IPS-18a (cell line): ENCODE measurements at regions not wholly inside any gene's neighbourhood (a gene's known extent, or its start where the extent isn't known, plus 50 kb on each side); places are given as distances from the start of the nearest gene placed in this dataset.

Experiments
- H3K27ac ChIP-seq: one replicate; pipeline ENCODE4 v1.5.1; 2013; ENCODE audit warnings: low read length
- H3K27me3 ChIP-seq: one replicate; pipeline ENCODE4 v1.6.1; 2013; ENCODE audit warnings: mild to moderate bottlenecking, low read length; ENCODE audit not compliant: control insufficient read depth, insufficient read depth
- H3K36me3 ChIP-seq: one replicate; pipeline ENCODE4 v1.6.1; 2013; ENCODE audit warnings: low read depth, low read length; ENCODE audit not compliant: control insufficient read depth
- H3K4me1 ChIP-seq: one replicate; pipeline ENCODE4 v1.6.1; 2013; ENCODE audit warnings: low read depth, low read length; ENCODE audit not compliant: control insufficient read depth
- H3K4me3 ChIP-seq: one replicate; pipeline ENCODE4 v1.5.1; 2013; ENCODE audit warnings: low read length
- H3K9ac ChIP-seq: one replicate; pipeline ENCODE4 v1.6.1; 2013; ENCODE audit warnings: mild to moderate bottlenecking, low read length, moderate library complexity
- H3K9me3 ChIP-seq: one replicate; pipeline ENCODE4 v1.6.1; 2013; ENCODE audit warnings: low read depth, low read length; ENCODE audit not compliant: control insufficient read depth

GRCh38 chr2:103285354-103285753 is 523.5 kb downstream of the TMEM182 start:
- Histone ChIP-seq H3K27me3 (no peaks in the 10 kb centered on the region), H3K36me3 (no peaks in the 10 kb centered on the region), H3K4me1 (peaks cover 16% of the 10 kb centered on the region)

GRCh38 chr2:103287746-103288145 is 525.9 kb downstream of the TMEM182 start:
- Histone ChIP-seq H3K4me3 (no peak overlapping the region), H3K27me3 (no peaks in the 10 kb centered on the region), H3K36me3 (no peaks in the 10 kb centered on the region), H3K27ac (no peak overlapping the region), H3K9ac (no peak overlapping the region), H3K9me3 (no peaks in the 10 kb centered on the region), H3K4me1 (peaks cover 21% of the 10 kb centered on the region)

More at GRCh38 chr2:103285354-103285753, 523.5 kb downstream of the TMEM182 start:
- H3K9me3 ChIP-seq: no peaks in the 10 kb centered on the region
- H3K4me3 ChIP-seq: no peak overlapping the region
- H3K9ac ChIP-seq: no peak overlapping the region
- H3K27ac ChIP-seq: no peak overlapping the region

DNA sequence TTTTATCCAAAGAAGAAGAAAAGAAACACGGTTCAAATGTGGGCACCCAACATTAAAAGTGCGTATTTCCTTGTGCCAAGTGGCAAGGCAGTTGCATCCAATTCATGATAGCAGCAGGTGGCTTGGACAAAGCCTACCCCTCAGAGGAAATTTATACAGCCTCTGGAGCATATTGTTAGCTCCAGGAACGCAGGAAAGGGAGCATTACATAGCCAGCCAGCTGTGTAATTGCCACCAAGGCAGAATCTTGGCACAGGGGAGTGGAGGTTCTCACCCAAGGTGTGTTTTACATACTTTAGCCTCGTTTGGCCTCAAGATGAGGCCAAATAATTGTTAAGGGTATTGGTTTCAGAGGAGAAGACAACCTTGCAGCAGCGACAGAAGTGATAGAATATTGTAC is 526.9 kb downstream of the TMEM182 start:
- Histone ChIP-seq H3K9me3 (no peaks in the 10 kb centered on the region), H3K9ac (no peak overlapping the region), H3K4me1 (peaks cover 30% of the 10 kb centered on the region), H3K36me3 (no peaks in the 10 kb centered on the region), H3K27ac (no peak overlapping the region), H3K4me3 (no peak overlapping the region), H3K27me3 (peaks cover 8% of the 10 kb centered on the region)

DNA sequence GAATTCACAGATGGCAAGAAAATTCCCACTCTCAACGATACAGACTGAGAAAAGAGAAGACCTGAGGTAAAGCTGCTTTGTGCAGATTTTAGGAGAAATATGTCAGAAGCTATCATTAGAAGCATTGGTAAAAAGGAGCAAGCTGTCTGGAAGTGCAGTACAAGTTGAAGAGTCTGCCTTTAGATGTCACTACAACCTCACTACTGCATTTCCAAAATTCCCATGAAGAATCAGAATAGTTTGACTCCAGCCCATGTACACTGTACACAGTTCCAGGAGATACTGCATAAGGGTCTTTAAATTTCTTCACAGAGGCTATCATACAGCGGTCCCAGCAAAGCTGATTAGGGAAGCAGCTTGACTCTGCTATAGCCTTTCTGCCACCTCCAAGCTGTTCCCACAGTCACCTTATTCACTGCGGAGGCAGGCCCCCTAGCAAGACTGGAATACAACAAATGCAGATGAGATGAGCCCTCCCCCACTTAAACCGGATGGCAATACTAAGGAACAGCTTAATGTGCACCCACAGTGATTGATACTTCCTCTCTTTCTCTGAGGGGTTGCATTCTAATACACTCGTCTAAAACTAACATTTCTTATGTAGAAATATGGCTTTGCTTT is 527.4 kb downstream of the TMEM182 start:
- no peak overlapping the region for H3K9ac ChIP-seq
- H3K4me1 ChIP-seq: peaks cover 35% of the 10 kb centered on the region
- H3K27me3 ChIP-seq: peaks cover 11% of the 10 kb centered on the region
- no peaks in the 10 kb centered on the region for H3K9me3 ChIP-seq
- H3K36me3 ChIP-seq: no peaks in the 10 kb centered on the region
- no peak overlapping the region for H3K4me3 ChIP-seq
- no peak overlapping the region for H3K27ac ChIP-seq

DNA sequence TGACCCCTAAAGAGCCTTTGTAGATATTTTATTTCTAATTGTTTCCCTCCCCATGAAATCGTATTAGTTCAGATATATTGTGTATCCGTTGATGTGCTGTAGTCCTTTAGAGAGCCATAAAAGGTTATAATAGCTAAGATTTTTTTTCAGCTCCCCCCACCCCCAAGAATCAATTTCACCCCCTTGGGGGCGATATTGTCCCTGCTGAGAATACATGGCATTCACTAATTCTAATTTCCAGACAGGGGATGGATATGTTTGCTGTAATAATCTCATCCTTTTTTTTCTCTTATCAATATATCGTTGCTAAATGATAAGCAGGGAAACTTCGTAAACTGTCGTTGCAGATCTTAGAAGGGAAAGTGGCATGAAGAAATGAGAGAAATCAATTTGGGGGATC is 530.7 kb downstream of the TMEM182 start:
- peaks cover 11% of the 10 kb centered on the region for H3K27me3 ChIP-seq
- no peak overlapping the region for H3K9ac ChIP-seq
- peaks cover 40% of the 10 kb centered on the region for H3K4me1 ChIP-seq
- no peak overlapping the region for H3K27ac ChIP-seq
- peak overlapping the region; percentile 34 for H3K4me3 ChIP-seq
- H3K36me3 ChIP-seq: no peaks in the 10 kb centered on the region
- no peaks in the 10 kb centered on the region for H3K9me3 ChIP-seq

- Histone ChIP-seq H3K9ac (peak overlapping the region; percentile 17), H3K36me3 (no peaks in the 10 kb centered on the region), H3K9me3 (no peaks in the 10 kb centered on the region), H3K4me1 (peaks cover 40% of the 10 kb centered on the region), H3K4me3 (peak overlapping the region; percentile 34), H3K27me3 (peaks cover 11% of the 10 kb centered on the region), H3K27ac (no peak overlapping the region)
These were observed 531.4 kb downstream of the TMEM182 start for GRCh38 chr2:103293067-103293741.

DNA sequence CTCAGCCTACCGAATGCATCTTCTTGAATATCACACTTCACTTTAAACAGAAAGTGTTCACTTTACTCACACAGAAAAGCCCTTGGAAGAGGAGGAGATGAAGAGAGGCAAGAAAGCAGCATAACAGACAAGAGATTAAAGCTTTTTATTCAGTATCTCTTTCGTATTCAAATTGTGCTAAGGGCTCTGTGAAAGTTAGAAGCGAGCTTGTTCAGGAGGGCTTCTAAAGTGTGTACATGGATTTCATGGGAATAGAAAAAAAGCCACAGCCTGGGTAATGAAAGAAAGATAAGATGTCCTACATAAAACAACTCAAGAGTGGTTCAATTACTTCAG is 531.9 kb downstream of the TMEM182 start:
- Histone ChIP-seq H3K36me3 (no peaks in the 10 kb centered on the region), H3K9ac (peak overlapping the region; percentile 17), H3K9me3 (no peaks in the 10 kb centered on the region), H3K4me1 (peaks cover 35% of the 10 kb centered on the region), H3K4me3 (peak overlapping the region; percentile 34), H3K27me3 (peaks cover 11% of the 10 kb centered on the region), H3K27ac (no peak overlapping the region)

GRCh38 chr2:103294420-103294819 is 532.6 kb downstream of the TMEM182 start:
- no peak overlapping the region for H3K9ac ChIP-seq
- no peaks in the 10 kb centered on the region for H3K9me3 ChIP-seq
- H3K4me1 ChIP-seq: peaks cover 28% of the 10 kb centered on the region
- no peak overlapping the region for H3K27ac ChIP-seq
- H3K27me3 ChIP-seq: peaks cover 11% of the 10 kb centered on the region
- no peaks in the 10 kb centered on the region for H3K36me3 ChIP-seq
- H3K4me3 ChIP-seq: no peak overlapping the region

DNA sequence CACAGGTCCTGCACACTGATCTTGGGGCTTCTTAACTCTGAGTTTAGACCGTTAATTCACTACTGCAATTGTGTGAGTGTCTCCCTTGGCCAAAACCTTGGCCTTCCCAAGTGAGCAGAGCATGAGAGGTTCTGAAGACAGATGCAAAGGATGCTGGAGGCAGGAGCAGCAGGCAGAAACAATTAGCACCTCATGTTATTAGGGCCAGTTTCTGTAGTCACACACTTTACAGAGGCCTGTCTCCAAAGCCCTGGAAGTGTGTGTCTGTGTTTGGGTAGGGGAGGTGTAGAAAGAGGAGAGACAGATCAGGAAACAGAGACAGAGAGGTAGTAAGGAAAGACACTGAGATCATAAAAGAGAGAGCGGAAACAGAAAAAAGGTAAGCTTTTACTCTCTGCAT is 533.8 kb downstream of the TMEM182 start:
- Histone ChIP-seq H3K9ac (no peak overlapping the region), H3K4me1 (peaks cover 24% of the 10 kb centered on the region), H3K9me3 (no peaks in the 10 kb centered on the region), H3K27me3 (peaks cover 11% of the 10 kb centered on the region), H3K4me3 (no peak overlapping the region), H3K36me3 (no peaks in the 10 kb centered on the region), H3K27ac (no peak overlapping the region)

DNA sequence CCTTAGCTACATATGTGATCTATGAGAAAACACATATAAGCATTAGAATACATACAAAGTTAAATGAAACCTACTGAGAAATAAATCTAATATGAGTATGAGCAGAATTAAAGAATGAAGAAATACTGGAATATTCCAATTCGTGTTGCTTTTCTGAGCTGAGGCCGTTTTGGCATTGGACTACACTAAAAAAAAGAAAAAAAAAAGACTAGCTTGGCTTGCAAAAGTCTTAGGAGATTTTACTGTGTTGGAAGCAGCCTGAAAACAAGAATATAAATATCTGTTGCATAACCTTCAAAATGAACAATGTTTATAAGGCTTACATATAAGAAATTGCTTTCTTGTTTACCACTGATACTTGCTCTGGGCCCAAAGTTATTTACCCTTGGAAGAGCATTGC is 562.8 kb downstream of the TMEM182 start:
- no peak overlapping the region for H3K27ac ChIP-seq
- no peaks in the 10 kb centered on the region for H3K9me3 ChIP-seq
- no peaks in the 10 kb centered on the region for H3K27me3 ChIP-seq
- H3K4me1 ChIP-seq: peaks cover 5% of the 10 kb centered on the region
- no peak overlapping the region for H3K4me3 ChIP-seq
- H3K9ac ChIP-seq: no peak overlapping the region
- no peaks in the 10 kb centered on the region for H3K36me3 ChIP-seq

DNA sequence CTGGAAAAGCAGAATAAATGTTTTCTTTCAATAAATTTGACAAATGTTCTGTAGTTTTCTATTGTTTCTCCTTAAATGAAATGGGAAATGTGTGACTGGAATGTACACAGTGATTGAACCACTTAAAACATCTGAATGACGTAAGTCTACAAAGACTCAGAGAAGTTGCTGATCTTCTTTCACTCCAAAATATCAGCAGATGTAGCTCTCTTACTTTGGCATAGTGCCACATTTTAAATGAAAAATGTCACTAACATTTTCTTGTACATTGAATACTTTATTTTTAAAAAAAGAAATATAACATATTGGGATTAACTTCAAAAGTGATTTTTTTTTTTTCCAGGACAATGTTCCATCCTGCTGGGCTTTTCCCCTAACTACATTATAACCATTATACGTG is 565.6 kb downstream of the TMEM182 start:
- no peak overlapping the region for H3K27ac ChIP-seq
- no peaks in the 10 kb centered on the region for H3K36me3 ChIP-seq
- no peak overlapping the region for H3K9ac ChIP-seq
- H3K9me3 ChIP-seq: no peaks in the 10 kb centered on the region
- H3K27me3 ChIP-seq: no peaks in the 10 kb centered on the region
- H3K4me1 ChIP-seq: peaks cover 5% of the 10 kb centered on the region
- no peak overlapping the region for H3K4me3 ChIP-seq

DNA sequence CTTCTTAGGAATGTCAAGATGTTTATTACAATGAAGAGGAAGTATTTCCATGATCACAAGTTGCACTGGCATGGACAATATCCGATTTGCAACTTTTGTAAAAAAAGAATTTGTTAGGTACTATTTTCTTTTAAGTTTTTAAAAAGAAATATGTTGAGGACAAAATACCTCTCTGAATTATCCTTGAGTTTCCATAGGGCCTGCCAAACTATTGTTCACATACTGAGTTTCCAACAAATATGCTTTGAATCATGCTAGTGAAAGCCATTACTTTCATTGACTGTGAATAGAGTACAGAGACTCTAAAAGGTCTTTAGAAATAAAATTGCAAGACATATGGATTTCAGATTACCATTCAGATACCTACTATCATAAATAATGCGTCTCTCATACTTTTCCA is 566.1 kb downstream of the TMEM182 start:
- peaks cover 5% of the 10 kb centered on the region for H3K4me1 ChIP-seq
- H3K9ac ChIP-seq: no peak overlapping the region
- H3K9me3 ChIP-seq: no peaks in the 10 kb centered on the region
- no peak overlapping the region for H3K27ac ChIP-seq
- H3K36me3 ChIP-seq: no peaks in the 10 kb centered on the region
- no peak overlapping the region for H3K4me3 ChIP-seq
- H3K27me3 ChIP-seq: no peaks in the 10 kb centered on the region
